SK-N-MC (cell line): ENCODE measurements at regions not wholly inside any gene's neighbourhood (a gene's known extent, or its start where the extent isn't known, plus 50 kb on each side); places are given as distances from the start of the nearest gene placed in this dataset.

Experiments used
- EZH2 ChIP-seq: fragments of 200-600 bp; sonication (generic); IDR thresholded peaks from one replicate; pipeline ENCODE4 v1.6.1; 2017; ENCODE audit warnings: antibody characterized with exemption
- FOXP2 ChIP-seq: optimal IDR thresholded peaks from 2 replicates; pipeline ENCODE3; 2011; ENCODE audit warnings: mild to moderate bottlenecking, moderate library complexity; ENCODE audit not compliant: insufficient read depth; ENCODE audit errors: extremely low read length, control extremely low read depth
- POLR2AphosphoS5 ChIP-seq: IDR thresholded peaks from 2 replicates; pipeline ENCODE4 v1.6.1; 2012; ENCODE audit warnings: mild to moderate bottlenecking, low read depth, low read length, borderline replicate concordance

- no peak for TF ChIP-seq POLR2AphosphoS5
- TF ChIP-seq EZH2, result no peak
- no peak for TF ChIP-seq FOXP2
Observed at GRCh38 chr9:22286661-22287060, 160.0 kb upstream of the DMRTA1 start.
